Neuronal stem cell (in vitro differentiated cells): ENCODE measurements at regions not wholly inside any gene's neighbourhood (a gene's known extent, or its start where the extent isn't known, plus 50 kb on each side); places are given as distances from the start of the nearest gene placed in this dataset.

ENCODE experiments used
- DNase-seq: peaks from one replicate; pipeline ENCODE4 v3.0.0-alpha.2; 2013; ENCODE audit warnings: low spot score
- H2AFZ ChIP-seq: one replicate; pipeline ENCODE4 v1.6.1; 2013; ENCODE audit warnings: mild to moderate bottlenecking, low read length, inconsistent platforms
- H2AK5ac ChIP-seq: 2 replicates; pipeline ENCODE4 v1.6.1; 2013; ENCODE audit warnings: low read depth, mild to moderate bottlenecking, inconsistent platforms, low read length, moderate library complexity, mixed read lengths
- H2BK120ac ChIP-seq: 2 replicates; pipeline ENCODE4 v1.6.1; 2013; ENCODE audit warnings: low read depth, mild to moderate bottlenecking, inconsistent platforms, low read length, moderate library complexity, mixed read lengths
- H2BK12ac ChIP-seq: one replicate; pipeline ENCODE4 v1.6.1; 2013; ENCODE audit warnings: low read length, inconsistent platforms
- H2BK15ac ChIP-seq: 2 replicates; pipeline ENCODE4 v1.6.1; 2013; ENCODE audit warnings: mild to moderate bottlenecking, low read length, inconsistent platforms, mixed read lengths
- H2BK5ac ChIP-seq: one replicate; pipeline ENCODE4 v1.6.1; 2013; ENCODE audit warnings: inconsistent platforms, mild to moderate bottlenecking, low read length, moderate library complexity
- H3K14ac ChIP-seq: one replicate; pipeline ENCODE4 v1.6.1; 2013; ENCODE audit warnings: low read length, inconsistent platforms
- H3K18ac ChIP-seq: 2 replicates; pipeline ENCODE4 v1.6.1; 2013; ENCODE audit warnings: low read length, inconsistent platforms
- H3K23ac ChIP-seq: 2 replicates; pipeline ENCODE4 v1.6.1; 2013; ENCODE audit warnings: low read depth, mild to moderate bottlenecking, mixed read lengths, low read length, inconsistent platforms; ENCODE audit not compliant: poor library complexity
- H3K27ac ChIP-seq: replicated peaks from 3 replicates; pipeline ENCODE4 v1.5.1; 2013; ENCODE audit warnings: low read length, inconsistent platforms
- H3K27me3 ChIP-seq, 3 experiments: 2 replicates each; pipeline ENCODE4 v1.6.1; 2013; ENCODE audit warnings: low read length in 3 of 3, mild to moderate bottlenecking in 2 of 3, inconsistent platforms in 1 of 3, low read depth in 1 of 3, mixed read lengths in 1 of 3, moderate library complexity in 1 of 3; ENCODE audit not compliant: control insufficient read depth in 3 of 3, insufficient read depth in 3 of 3
- H3K36me3 ChIP-seq, 2 donors: replicated peaks in 1 of 2; 2 replicates each; pipeline ENCODE4 v1.6.1; 2013; ENCODE audit warnings: low read length in 2 of 2; ENCODE audit not compliant: control insufficient read depth in 2 of 2, insufficient read depth in 2 of 2
- H3K4ac ChIP-seq: 2 replicates; pipeline ENCODE4 v1.6.1; 2013; ENCODE audit warnings: inconsistent platforms, mild to moderate bottlenecking, low read length, moderate library complexity
- H3K4me1 ChIP-seq, 2 donors: 1 replicate in 1 of 2; 2 replicates in 1 of 2; pipeline ENCODE4 v1.6.1; 2013; ENCODE audit warnings: low read length in 2 of 2, low read depth in 1 of 2; ENCODE audit not compliant: control insufficient read depth in 2 of 2, insufficient read depth in 1 of 2
- H3K4me2 ChIP-seq: one replicate; pipeline ENCODE4 v1.6.1; 2013; ENCODE audit warnings: mild to moderate bottlenecking, low read length, inconsistent platforms; ENCODE audit not compliant: insufficient read depth, poor library complexity, severe bottlenecking
- H3K4me3 ChIP-seq, 2 donors: 2 replicates each; pipeline ENCODE4 v1.5.1; 2013; ENCODE audit warnings: low read length in 2 of 2, mild to moderate bottlenecking in 2 of 2, inconsistent platforms in 1 of 2, moderate library complexity in 1 of 2
- H3K79me1 ChIP-seq: one replicate; pipeline ENCODE4 v1.6.1; 2013; ENCODE audit warnings: low read depth, mild to moderate bottlenecking, inconsistent platforms, low read length, moderate library complexity
- H3K9ac ChIP-seq: one replicate; pipeline ENCODE4 v1.6.1; 2013; ENCODE audit warnings: mild to moderate bottlenecking, low read depth, low read length, inconsistent platforms; ENCODE audit not compliant: poor library complexity
- H3K9me3 ChIP-seq, 2 donors: replicated peaks in 1 of 2; 2 replicates each; pipeline versions ENCODE3 to v1.6.1; 2013; ENCODE audit warnings: low read length in 2 of 2, mild to moderate bottlenecking in 2 of 2, inconsistent platforms in 1 of 2, low read depth in 1 of 2, mixed read lengths in 1 of 2, moderate library complexity in 1 of 2; ENCODE audit not compliant: control insufficient read depth in 2 of 2, insufficient read depth in 1 of 2
- H4K8ac ChIP-seq: one replicate; pipeline ENCODE4 v1.6.1; 2013; ENCODE audit warnings: low read depth, mild to moderate bottlenecking, inconsistent platforms, low read length, moderate library complexity
- H4K91ac ChIP-seq: one replicate; pipeline ENCODE4 v1.6.1; 2013; ENCODE audit warnings: low read length, low read depth, mild to moderate bottlenecking, inconsistent platforms; ENCODE audit not compliant: poor library complexity
- WGBS, 2 donors: extraction: QIAGEN DNeasy Blood & Tissue Kit; methylation state at CpG; one replicate each; pipeline ENCODE4 v1.1.7; 2013; ENCODE audit warnings: missing lambda C conversion rate in 2 of 2, mixed read lengths in 1 of 2; ENCODE audit not compliant: insufficient read length in 2 of 2, insufficient replicate concordance in 1 of 2; ENCODE audit errors: extremely low coverage in 2 of 2; 5-methylcytosine and 5-hydroxymethylcytosine counted together

- Histone ChIP-seq H3K23ac (no peak overlapping the region), H3K36me3 (no peaks in the 10 kb centered on the region), H2BK5ac (no peak overlapping the region), H3K14ac (no peak overlapping the region), H2BK12ac (no peak overlapping the region), H3K79me1 (no peaks in the 10 kb centered on the region), H2BK15ac (no peak overlapping the region), H3K9me3 (no peaks in the 10 kb centered on the region), H3K4me3 (no peak overlapping the region), H2AK5ac (no peak overlapping the region), H4K91ac (no peak overlapping the region), H3K4me1 (peaks cover 0 to 5% of the 10 kb centered on the region in 2 donors), H3K9ac (no peak overlapping the region), H4K8ac (no peak overlapping the region), H2AFZ (no peak overlapping the region), H3K27ac (no peak overlapping the region), H3K4ac (no peak overlapping the region), H3K18ac (no peak overlapping the region), H2BK120ac (no peak overlapping the region), H3K27me3 (no peaks in the 10 kb centered on the region), H3K4me2 (no peak overlapping the region)
- no CpG with 5 or more reads among the region's 1 CpG for WGBS, 2 donors
- no peak for DNase-seq
Measured at GRCh38 chr3:156035158-156035557, 85.2 kb upstream of the KCNAB1 start.

- no peak overlapping the region for H3K4ac ChIP-seq
- H3K18ac ChIP-seq: no peak overlapping the region
- no peaks in the 10 kb centered on the region for H3K79me1 ChIP-seq
- H3K4me1 ChIP-seq: peaks cover 0 to 5% of the 10 kb centered on the region in 2 donors
- H2BK15ac ChIP-seq: no peak overlapping the region
- H2AK5ac ChIP-seq: no peak overlapping the region
- H3K9ac ChIP-seq: no peak overlapping the region
- no peaks in the 10 kb centered on the region for H3K27me3 ChIP-seq
- no peak overlapping the region for H3K4me2 ChIP-seq
- no peak for DNase-seq
- H3K36me3 ChIP-seq: no peaks in the 10 kb centered on the region
- H2BK120ac ChIP-seq: no peak overlapping the region
- no peak overlapping the region for H2AFZ ChIP-seq
- no peak overlapping the region for H3K4me3 ChIP-seq
- H2BK12ac ChIP-seq: no peak overlapping the region
- H3K9me3 ChIP-seq: no peaks in the 10 kb centered on the region
- no peak overlapping the region for H4K8ac ChIP-seq
- H3K23ac ChIP-seq: no peak overlapping the region
- no peak overlapping the region for H4K91ac ChIP-seq
- H3K27ac ChIP-seq: no peak overlapping the region
- H3K14ac ChIP-seq: no peak overlapping the region
- no peak overlapping the region for H2BK5ac ChIP-seq
- no CpG with 5 or more reads among the region's 6 CpGs for WGBS, 2 donors
Measured at GRCh38 chr3:156036258-156037053, 83.9 kb upstream of the KCNAB1 start.

GRCh38 chr3:156037356-156037755 is 83.0 kb upstream of the KCNAB1 start:
- Histone ChIP-seq H4K91ac (no peak overlapping the region), H3K18ac (no peak overlapping the region), H4K8ac (no peak overlapping the region), H3K14ac (no peak overlapping the region), H3K27ac (no peak overlapping the region), H3K9me3 (no peaks in the 10 kb centered on the region), H3K4me1 (peaks cover 0 to 5% of the 10 kb centered on the region in 2 donors), H2BK12ac (no peak overlapping the region), H2BK120ac (no peak overlapping the region), H3K9ac (no peak overlapping the region), H2BK15ac (no peak overlapping the region), H2AK5ac (no peak overlapping the region), H2BK5ac (no peak overlapping the region), H3K4ac (no peak overlapping the region), H3K4me3 (no peak overlapping the region), H3K36me3 (no peaks in the 10 kb centered on the region), H3K23ac (no peak overlapping the region), H3K4me2 (no peak overlapping the region), H3K79me1 (no peaks in the 10 kb centered on the region), H3K27me3 (no peaks in the 10 kb centered on the region), H2AFZ (no peak overlapping the region)
- no peak for DNase-seq

GRCh38 chr3:156038869-156039268 is 81.5 kb upstream of the KCNAB1 start:
- WGBS, 2 donors: no CpG with 5 or more reads among the region's 1 CpG
- no peak overlapping the region for H2BK120ac ChIP-seq
- H4K8ac ChIP-seq: no peak overlapping the region
- no peak overlapping the region for H4K91ac ChIP-seq
- no peaks in the 10 kb centered on the region for H3K36me3 ChIP-seq
- no peak overlapping the region for H3K4me3 ChIP-seq
- H3K27me3 ChIP-seq: no peaks in the 10 kb centered on the region
- H3K23ac ChIP-seq: no peak overlapping the region
- no peak for DNase-seq
- peaks cover 0 to 5% of the 10 kb centered on the region in 2 donors for H3K4me1 ChIP-seq
- H2AFZ ChIP-seq: no peak overlapping the region
- no peak overlapping the region for H3K4me2 ChIP-seq
- no peaks in the 10 kb centered on the region for H3K9me3 ChIP-seq
- no peak overlapping the region for H2BK12ac ChIP-seq
- no peak overlapping the region for H3K4ac ChIP-seq
- H3K18ac ChIP-seq: no peak overlapping the region
- H3K27ac ChIP-seq: no peak overlapping the region
- H3K79me1 ChIP-seq: no peaks in the 10 kb centered on the region
- H3K14ac ChIP-seq: no peak overlapping the region
- no peak overlapping the region for H2AK5ac ChIP-seq
- no peak overlapping the region for H3K9ac ChIP-seq
- no peak overlapping the region for H2BK15ac ChIP-seq
- H2BK5ac ChIP-seq: no peak overlapping the region
